ENCODE measurements at regions not wholly inside any gene's neighbourhood (a gene's known extent, or its start where the extent isn't known, plus 50 kb on each side); places are given as distances from the start of the nearest gene placed in this dataset.

DNA sequence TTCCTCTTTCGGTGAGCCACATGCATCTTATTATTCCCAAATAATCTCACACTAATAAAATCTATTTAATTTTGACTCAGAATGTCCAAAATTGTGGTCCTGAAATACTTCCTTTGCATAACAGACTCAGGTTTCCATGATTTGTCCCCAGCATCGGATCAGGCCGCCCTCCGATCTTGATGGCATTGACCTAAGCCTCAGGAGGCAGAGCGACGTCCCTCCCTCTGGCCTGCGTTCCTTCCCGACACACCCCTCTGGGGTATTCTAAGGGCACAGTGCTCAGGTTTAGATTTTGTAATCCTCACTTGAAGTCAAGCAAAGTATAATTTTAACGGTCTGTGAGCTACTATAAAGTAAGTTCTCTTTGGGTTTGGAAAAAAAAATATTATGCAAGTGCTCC lies 857.7 kb downstream of the GALR1 start:
- DNase-seq (ENCODE audit: low spot score), result no peak
- intact Hi-C loops (cut with DNase I), result no loop called here

- DNase-seq (ENCODE audit: low spot score), result no peak
- intact Hi-C loops (cut with DNase I), result no loop called here
Measured at GRCh38 chr18:78108554-78108953, 858.9 kb downstream of the GALR1 start.

DNA sequence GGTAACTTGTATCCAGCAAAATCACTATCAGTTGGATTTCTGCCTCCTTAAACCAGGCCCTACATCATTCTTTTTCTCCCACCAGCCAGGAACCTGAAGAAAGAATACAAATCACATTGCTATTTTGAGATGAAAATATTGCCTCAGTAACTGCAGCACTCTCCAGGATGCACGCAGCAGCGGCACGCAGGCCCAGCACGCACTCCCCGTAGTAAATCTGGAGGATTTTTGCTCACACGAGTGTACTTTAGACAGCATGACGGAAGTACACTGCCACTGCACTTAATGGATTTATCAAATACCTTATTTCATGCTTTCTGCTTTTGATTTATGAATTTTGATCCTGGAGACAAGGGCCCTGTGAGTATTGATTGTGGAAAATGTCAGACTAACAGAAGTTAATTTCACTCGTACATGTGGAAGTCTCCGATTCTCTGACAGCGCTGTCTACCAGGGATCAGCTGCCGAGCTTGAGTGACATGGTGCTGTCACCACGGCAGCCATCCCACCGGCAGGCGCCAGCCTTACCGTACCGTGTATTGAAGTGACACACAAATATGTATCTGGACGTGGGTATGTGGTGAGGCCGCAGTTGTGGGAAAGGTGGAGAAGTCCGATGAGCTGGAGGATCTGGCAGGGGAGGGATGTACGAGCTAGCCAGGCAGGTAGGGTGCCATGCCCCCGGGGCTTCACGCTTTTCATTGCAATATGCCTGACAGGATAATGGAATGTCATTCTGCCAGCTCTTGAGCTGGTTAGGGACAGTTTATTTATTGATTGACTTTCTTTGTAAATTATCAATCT lies 863.7 kb downstream of the GALR1 start:
- intact Hi-C loops (cut with DNase I), result no loop called here
- no peak for DNase-seq (ENCODE audit: low spot score)

GRCh38 chr18:78113940-78114251 lies 864.2 kb downstream of the GALR1 start:
- intact Hi-C loops (cut with DNase I), result no loop called here
- DNase-seq (ENCODE audit: low spot score), result no peak

GRCh38 chr18:78115896-78116561 lies 863.6 kb upstream of the SALL3 start:
- DNase-seq (ENCODE audit: low spot score), result no peak
- intact Hi-C loops (cut with DNase I), result no loop called here

- DNase-seq (ENCODE audit: low spot score), result no peak
- intact Hi-C loops (cut with DNase I), result no loop called here
Measured at GRCh38 chr18:78123144-78123909, 856.3 kb upstream of the SALL3 start.

DNA sequence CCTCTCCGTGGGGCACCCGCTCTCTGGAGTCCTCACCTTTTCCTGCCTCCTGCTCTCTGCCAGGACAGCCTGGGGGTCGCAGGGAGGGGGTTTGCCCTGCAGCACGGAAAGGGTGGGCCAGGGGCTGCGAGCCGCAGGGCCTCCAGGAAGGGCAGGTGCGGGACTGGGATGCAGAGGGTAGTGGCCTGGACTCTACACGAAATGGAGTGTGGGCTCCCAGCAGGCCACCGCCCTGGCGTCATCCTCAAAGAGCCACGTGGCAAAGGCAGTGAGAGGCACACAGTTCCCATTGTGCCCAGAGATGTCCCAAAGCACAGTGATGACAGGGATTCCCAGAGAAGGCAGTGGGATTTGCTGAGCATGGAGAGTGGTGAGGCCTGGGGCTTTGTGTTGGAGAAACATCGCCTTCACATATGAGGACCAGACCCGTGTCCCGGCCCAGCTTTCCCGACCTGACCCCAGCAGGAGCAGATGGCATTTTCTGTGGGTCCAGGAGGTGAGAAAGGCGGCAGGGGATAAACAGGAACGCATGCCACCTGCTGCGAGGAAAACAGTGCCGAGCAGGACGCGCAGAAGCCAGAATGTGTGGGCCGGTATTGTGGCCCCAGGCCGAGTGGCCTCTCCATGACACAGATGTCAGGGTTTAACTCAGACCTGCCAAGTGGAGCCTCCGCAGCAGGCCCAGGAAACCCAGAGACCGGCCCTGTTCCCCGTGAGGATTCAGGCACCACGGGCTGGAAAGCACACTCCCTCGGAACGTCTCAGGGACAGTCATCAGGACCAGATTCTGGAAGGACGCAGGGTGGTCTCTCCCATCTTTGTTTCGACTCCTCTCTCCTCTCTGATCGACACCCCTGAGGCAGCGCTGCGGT lies 855.5 kb upstream of the SALL3 start:
- DNase-seq (ENCODE audit: low spot score), result no peak

DNA sequence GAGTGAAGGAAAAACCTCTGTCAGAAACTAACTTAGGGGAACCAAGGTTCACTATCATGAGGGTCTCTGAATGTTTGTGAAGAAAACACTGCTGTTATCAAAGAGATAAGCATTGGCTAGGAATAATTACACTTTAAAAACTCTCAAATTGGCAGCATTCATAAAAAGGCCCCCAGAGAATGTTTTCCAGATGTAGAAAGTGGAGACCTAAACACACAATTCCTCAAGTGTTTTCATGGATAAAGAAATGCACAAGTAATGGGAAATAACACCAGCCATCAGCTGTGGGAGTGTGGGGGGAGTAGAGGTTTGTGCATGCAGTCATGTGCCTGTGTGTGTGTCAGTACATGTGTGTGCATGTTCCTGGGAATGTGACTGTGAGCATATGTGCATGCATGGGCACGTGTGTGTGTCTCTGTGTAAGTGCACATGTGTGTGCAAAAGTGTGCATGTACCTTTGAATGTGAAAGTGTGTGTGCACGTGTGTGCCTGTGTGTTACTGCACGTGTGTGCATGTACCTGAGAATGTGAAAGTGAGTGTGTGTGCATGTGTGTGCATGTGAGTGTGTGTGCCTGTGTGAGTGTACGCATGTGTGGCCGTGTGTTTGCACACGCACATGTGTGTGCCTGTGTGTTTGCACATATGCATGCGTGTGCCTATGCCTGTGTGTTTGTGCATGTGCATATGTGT lies 854.3 kb upstream of the SALL3 start:
- DNase-seq (ENCODE audit: low spot score), result no peak
- intact Hi-C loops (cut with DNase I), result no loop called here

More for the DNA sequence above, 855.5 kb upstream of the SALL3 start:
- intact Hi-C loops (cut with DNase I), result no loop called here

DNA sequence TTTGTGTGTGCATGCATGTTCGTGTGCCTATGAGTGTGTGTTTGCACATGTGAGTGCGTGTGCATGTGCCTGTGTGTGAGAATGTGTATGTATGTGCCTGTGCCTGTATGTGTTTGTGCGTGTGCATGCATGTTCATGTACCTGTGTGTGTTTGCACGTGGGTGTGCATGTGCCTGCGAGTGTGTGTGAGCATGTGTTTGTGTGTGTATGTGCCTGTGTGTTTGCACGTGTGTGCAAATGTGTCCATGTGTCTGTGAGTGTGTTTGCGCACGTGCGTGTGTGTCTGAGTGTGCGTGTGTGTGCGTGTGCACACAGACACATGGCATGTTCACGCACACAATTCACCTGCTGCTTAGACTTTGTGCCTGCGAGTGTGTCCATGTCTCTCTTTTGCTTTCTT lies 853.5 kb upstream of the SALL3 start:
- intact Hi-C loops (cut with DNase I), result no loop called here
- no peak for DNase-seq (ENCODE audit: low spot score)

DNA sequence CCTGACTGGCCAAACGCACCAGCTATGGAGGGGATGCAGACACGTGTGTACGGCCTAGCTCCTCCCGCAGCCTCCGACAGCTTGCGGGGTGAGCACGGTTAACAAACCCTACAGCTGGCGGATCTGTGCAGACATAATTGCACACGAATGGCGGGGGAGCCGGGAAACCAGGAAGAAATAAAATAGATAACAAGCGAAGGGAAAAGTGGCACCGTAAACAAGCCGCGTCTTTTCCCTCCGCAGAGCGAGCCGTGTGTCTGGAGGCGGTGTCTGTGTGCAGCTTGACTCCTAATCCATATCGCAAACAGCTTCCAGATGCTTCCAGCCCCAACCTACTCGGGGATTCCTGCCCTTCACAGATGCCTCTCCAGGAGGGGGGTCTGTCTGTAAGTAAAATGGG lies 853.1 kb upstream of the SALL3 start:
- intact Hi-C loops (cut with DNase I), result no loop called here
- DNase-seq (ENCODE audit: low spot score), result no peak

GRCh38 chr18:78127041-78127440 lies 852.6 kb upstream of the SALL3 start:
- intact Hi-C loops (cut with DNase I), result no loop called here
- DNase-seq (ENCODE audit: low spot score), result no peak

GRCh38 chr18:78128004-78128403 lies 851.6 kb upstream of the SALL3 start:
- intact Hi-C loops (cut with DNase I), result no loop called here
- no peak for DNase-seq (ENCODE audit: low spot score)

DNA sequence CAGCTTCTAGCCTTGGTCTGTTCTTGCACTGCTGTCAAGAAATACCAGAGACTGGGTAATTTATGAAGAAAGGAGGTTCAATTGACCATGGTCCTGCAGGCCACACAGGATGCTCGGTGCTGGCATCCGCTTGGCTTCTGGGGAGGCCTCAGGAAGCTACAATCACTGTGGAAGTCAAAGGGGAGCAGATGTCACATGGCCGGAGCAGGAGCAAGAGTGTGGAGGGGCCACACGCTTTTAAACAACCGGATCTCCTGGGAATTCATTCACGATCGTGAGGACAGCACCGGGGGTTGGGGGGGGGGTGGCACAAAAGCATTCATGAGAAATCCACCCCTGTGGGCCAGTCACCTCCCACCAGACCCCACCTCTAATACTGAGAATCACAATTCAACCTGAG lies 850.4 kb upstream of the SALL3 start:
- no peak for DNase-seq (ENCODE audit: low spot score)
- intact Hi-C loops (cut with DNase I), result no loop called here

DNA sequence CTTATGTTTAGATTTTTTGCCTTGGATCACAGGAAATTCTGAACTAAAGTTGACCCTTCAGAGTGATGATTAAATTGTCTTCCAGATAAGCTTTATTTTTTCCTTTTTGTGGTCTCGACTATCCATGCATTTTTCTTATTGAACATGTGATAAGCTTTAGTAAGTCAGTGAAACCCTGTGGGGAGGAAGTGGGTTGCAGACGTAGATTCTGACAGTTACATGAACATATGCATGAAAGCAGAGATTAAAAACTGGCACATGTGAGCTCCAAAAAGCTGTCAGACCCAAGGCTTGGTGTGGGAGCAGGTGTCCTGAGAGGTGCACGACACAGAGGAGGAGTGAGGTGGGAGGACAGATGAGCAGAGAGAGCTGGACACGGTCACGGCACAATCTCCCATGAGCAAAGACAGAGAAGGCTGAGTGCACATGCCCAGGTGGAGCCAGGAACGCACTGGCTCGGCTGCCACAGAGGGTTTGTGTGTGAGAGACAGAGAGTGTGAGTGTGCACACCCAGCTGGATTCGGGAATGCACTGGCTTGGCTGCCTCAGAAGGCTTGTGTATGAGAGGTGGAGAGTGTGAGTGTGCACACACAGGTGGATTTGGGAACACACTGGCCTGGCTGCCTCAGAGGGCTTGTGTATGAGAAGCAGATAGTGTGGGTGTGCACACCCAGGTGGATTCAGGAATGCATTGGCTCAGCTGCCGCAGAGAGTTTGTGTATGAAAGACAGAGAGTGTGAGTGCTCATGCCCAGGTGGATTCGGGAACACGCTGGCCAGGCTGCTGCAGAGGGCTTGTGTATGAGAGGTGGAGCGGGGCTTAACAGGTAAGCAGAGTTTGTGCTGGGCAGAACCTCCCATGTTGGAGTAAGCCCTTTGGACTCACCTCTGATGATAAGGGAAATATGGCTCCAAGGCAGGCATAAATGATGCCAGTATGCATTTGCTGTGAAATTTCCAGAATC lies 849.1 kb upstream of the SALL3 start:
- no peak for DNase-seq (ENCODE audit: low spot score)
- intact Hi-C loops (cut with DNase I), result no loop called here

- intact Hi-C loops (cut with DNase I), result no loop called here
Measured at GRCh38 chr18:78133729-78134128, 845.9 kb upstream of the SALL3 start.

GRCh38 chr18:78136986-78137385 lies 842.6 kb upstream of the SALL3 start:
- no peak for DNase-seq (ENCODE audit: low spot score)
- intact Hi-C loops (cut with DNase I), result no loop called here

More at GRCh38 chr18:78133729-78134128, 845.9 kb upstream of the SALL3 start:
- no peak for DNase-seq (ENCODE audit: low spot score)

GRCh38 chr18:78138983-78139496 lies 840.6 kb upstream of the SALL3 start:
- intact Hi-C loops (cut with DNase I), result no loop called here
- no peak for DNase-seq (ENCODE audit: low spot score)

DNA sequence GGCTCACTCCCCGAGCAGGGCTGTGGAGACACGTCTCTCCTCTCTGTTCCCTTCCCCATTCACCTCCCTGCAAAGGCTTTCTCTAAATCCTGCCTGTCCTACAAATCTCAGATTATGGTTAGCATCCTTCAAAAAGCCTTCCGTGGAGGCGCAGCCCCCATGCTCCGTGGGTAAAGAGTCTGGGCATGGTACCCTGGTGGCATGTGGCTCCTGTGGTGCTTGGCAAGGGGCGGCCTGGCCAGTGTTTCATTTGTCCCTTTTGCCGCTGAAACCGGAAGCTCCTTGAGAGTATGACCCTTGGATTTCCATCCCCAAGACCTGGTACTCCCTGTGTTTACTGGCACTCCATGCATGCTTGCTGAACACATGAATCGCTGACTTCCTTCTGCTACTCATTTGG lies 839.3 kb upstream of the SALL3 start:
- no peak for DNase-seq (ENCODE audit: low spot score)
- intact Hi-C loops (cut with DNase I), result no loop called here
